GM18498 (cell line): ENCODE measurements at regions not wholly inside any gene's neighbourhood (a gene's known extent, or its start where the extent isn't known, plus 50 kb on each side); places are given as distances from the start of the nearest gene placed in this dataset.

Source experiments
- ATAC-seq: cut with Tn5 transposase; IDR thresholded peaks from one replicate; pipeline ENCODE4 v1.9.1; 2021; ENCODE audit warnings: mild to moderate bottlenecking, moderate library complexity; ENCODE audit not compliant: unreplicated experiment

DNA sequence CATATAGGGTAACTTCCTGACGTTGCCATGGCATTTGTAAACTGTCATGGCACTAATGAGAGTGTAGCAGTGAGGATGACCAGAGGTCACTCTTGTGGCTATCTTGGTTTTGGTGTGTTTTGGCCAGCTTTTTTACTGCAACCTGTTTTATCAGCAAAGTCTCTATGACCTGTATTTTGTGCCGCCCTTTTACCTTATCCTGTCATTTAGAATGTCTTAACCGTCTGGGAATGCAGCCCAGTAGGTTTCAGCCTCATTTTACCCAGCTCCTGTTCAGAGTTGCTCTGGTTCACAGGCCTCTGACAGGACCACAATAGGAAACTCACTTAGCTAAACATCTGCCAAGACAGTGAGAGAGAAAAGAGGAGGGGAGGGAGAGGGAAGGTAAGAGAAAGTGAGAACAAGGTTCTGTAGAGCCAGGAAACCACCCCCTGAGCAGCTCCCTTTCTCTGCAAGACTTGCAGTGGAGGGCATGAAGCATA lies 64.8 kb upstream of the PLEKHG3 start:
- ATAC-seq = peak; percentile 71

DNA sequence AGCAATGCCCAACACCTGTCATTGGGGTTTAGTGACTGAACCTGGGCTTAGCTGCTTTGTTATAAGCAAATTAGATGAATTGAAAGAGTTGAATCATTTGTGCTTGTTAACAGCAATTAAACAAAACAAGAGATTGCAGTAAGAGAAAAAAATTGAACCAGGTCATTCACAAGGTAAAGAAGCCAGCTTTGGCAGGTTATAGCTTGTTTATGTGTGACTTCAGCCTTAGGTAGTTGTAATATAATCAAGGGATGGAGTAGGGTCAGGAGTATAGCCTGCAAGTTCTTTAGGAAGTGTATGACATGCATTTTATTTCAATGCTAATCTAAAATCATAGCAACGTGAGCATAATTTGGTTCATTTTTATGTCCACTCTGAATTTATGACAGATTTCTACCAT lies 63.4 kb upstream of the PLEKHG3 start:
- no peak for ATAC-seq

DNA sequence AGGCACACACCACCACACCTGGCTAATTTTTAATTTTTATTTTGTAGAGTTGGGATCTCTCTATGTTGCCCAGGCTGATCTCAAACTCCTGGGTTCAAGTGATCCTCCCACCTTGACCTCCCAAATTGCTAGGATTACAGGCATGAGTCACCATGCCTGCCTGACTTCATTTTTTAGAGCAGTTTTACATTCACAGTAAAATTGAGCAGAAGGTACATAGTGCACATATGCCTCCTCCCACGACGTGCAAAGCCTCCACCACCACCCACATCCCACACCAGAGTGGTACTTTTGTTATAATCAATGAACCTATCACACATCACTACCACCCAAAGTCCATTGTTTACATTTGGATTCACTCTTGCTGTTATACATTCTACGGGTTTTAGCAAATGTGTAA lies 62.5 kb upstream of the PLEKHG3 start:
- no peak for ATAC-seq

DNA sequence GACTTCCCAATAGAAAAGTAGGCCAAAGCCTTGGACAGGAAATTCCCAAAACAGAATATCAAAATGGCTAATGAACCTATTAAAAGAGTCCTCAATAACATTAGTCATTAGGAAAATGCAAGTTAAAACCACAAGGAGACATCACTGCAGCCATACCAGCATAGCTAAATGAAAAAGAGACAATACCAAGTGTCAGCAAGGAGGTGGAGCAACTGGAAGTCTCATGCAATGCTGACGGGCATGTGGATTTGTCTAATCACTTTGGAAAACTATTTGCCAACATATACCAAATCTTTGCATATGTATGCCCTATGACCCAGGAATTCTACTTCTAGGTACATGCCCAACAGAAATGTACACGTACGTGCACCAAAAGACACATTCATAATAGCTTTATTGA lies 60.5 kb upstream of the PLEKHG3 start:
- no peak for ATAC-seq

DNA sequence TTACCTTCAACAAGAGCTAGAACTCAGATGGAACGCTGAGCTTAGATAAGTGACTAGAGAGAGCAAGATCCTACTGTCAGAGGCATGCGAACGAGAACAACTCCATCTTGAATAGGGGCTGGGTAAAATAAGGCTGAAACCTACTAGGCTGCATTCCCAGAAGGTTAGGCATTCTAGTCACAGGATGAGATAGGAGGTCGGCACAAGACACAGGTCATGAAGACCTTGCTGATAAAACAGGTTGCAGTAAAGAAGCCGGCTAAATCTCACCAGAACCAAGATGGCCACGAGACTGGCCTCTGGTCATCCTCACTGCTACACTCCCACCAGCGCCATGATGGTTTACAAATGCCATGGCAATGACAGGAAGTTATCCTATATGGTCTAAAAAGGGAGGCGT lies 59.6 kb upstream of the PLEKHG3 start:
- no peak for ATAC-seq

DNA sequence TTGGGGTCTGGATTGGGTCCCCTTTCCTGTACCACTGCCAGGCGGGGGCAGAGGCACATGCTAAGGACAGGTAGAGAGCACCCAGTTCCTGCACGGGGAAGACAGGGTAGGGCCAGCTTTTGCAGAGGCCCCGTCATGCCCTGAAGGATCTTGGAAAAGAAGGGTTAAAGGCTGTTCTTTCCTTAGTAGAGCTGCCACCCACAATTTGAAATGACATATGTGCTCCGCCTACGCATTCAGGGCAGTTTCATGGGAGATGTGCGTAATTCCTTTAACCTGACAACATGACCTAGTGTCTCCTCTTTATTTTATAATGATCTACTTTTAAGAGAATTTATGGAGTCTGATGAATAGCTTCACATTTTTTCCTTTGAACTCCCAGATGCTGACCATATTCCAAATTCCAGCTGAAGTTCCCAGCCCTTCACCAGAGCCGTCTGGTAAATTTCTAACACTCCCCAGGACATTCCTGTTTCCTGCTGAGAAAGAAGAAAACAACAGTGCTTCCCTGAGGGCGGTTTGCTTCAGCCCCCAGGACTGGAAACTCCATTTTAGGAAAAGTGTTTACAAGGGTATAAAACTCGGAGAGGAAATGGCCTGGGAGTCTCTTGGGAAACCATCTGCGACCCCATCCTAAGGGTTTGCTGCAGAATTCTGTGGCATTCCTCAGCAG lies 58.9 kb upstream of the PLEKHG3 start:
- ATAC-seq = no peak

DNA sequence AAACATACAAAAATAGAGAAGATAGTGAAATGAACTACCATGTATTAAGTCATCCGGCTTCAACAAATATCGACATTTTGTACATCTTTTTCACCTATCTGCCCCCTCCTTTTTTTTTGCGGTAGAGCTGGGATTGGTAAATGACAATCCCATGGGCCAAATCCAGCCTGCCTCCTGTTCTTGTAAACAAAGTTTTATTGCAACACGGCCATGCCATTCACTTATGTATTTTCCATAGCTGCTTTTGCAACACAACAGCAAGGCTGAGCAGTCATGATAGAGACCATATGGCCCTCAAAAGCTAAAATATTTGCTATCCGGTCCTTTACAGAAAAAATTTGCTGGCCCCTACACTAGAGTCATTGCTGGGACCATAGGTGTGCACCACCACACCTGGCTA lies 58.1 kb upstream of the PLEKHG3 start:
- ATAC-seq = no peak

DNA sequence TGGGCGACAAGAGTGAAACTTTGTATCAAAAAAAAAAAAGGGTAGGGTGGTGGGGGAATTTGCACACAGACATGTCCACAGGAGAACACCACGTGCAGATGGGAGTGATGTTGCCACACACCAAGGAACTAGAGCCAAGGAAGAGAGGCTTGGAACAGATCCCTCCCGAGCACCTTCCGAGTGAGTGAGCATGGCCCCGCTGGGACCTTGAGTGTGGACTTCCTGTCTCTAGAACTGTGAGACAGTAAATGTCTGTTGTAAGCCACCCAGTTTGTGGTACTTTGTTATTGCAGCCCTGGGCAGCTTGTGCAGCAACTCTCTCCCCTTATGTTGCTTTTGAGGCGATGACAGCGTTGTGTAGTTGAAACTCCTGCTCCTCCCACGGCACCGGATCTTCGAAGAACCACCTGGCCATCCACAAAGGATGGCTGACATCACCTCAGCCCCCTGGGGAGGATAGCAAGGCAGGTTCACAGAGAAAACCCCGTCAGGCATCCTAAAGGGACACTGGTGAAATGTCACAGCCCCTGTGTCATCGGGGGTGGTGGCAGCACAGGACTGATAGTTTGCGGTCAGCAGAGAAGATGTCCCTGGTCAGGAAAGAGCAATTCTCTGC lies 54.7 kb upstream of the PLEKHG3 start:
- ATAC-seq = no peak

DNA sequence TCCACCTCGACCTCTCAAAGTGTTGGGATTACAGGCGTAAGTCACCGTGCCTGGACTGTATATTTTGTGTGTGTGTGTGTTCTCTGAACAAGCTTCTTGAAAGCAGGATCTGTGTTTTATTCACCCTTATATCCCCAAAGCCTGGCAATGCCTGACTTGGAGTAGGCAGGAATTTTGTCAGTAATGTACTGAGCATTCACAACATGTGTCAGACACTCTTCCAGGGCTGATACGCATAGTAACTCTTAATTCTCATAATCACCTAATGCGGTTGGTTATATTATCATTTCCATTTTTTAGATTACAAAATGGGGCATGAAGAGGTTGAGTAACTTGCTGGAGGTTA lies 50.4 kb upstream of the PLEKHG3 start:
- no peak for ATAC-seq

DNA sequence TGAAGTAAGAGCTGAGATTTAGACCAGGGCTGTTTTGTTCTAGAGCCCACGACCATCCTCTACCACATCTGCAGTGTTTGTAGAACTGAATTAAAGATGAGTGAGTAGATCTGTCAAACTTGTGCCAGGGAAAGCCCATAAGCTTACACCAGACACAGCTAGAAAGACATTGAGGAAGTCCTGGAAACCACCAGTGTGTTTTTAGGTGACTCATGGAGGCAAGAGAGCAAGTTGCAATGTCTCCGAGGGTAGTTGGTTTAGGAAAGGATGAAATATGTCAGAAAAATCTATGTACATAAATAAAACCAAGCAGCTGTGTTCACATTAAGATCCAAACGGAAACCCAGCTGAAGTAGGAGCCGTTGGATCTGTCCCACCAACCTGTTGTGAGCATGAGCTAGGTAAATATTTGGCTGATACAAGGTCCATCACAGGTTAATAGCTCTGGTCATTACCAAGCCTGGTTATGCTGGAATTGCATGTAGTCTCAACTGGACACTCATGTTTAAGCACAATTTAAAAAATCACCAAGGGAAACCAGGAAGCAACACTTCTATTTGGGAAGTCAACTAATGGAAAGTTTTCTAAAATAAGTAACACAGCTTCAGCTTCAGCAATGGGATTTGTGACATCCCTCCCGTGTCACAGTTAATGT lies 49.9 kb upstream of the PLEKHG3 start:
- ATAC-seq = peak; percentile 47
